Activated CD4-positive, alpha-beta T cell treated with anti-CD3 and anti-CD28 coated beads, Interleukin-2, amount 10 ng/mL, durations not matched to agents 24 days and 14 days (primary cell): ENCODE measurements at regions not wholly inside any gene's neighbourhood (a gene's known extent, or its start where the extent isn't known, plus 50 kb on each side); places are given as distances from the start of the nearest gene placed in this dataset.
"Not testable (repeated sequence)": the region's sequence is repeated elsewhere in the genome, so short reads cannot be mapped to it uniquely, and the experiment has no call there.

Source experiments
- DNase-seq: peaks from one replicate; pipeline ENCODE4 v3.0.0; 2022
- H3K27ac Mint-ChIP-seq: one replicate; pipeline ENCODE4 v1.8.0; 2022; ENCODE audit warnings: mild to moderate bottlenecking, mixed read lengths
- H3K27me3 Mint-ChIP-seq: one replicate; pipeline ENCODE4 v1.8.0; 2022; ENCODE audit warnings: mixed read lengths
- H3K36me3 Mint-ChIP-seq: one replicate; pipeline ENCODE4 v1.8.0; 2022; ENCODE audit warnings: low read depth, mild to moderate bottlenecking, mixed read lengths
- H3K4me1 Mint-ChIP-seq: one replicate; pipeline ENCODE4 v1.8.0; 2021; ENCODE audit warnings: mixed read lengths
- H3K4me3 Mint-ChIP-seq: one replicate; pipeline ENCODE4 v1.8.0; 2022; ENCODE audit warnings: mild to moderate bottlenecking, moderate library complexity, mixed read lengths
- H3K9me3 Mint-ChIP-seq: one replicate; pipeline ENCODE4 v1.8.0; 2021; ENCODE audit warnings: mixed read lengths
- intact Hi-C: fragments of 100-400 bp; cut with micrococcal nuclease; formaldehyde crosslinking; loops from one replicate; pipeline ENCODE4 v1.15.1; 2023

GRCh38 chr21:6075627-6076208 lies 4445.7 kb upstream of the TPTE start:
- H3K27ac Mint-ChIP-seq, H3K9me3 Mint-ChIP-seq, H3K27me3 Mint-ChIP-seq, intact Hi-C loops, DNase-seq, H3K4me1 Mint-ChIP-seq, H3K36me3 Mint-ChIP-seq, H3K4me3 Mint-ChIP-seq: not testable (repeated sequence)

- H3K4me1 Mint-ChIP-seq, H3K36me3 Mint-ChIP-seq, DNase-seq, H3K9me3 Mint-ChIP-seq, H3K27me3 Mint-ChIP-seq, H3K27ac Mint-ChIP-seq, H3K4me3 Mint-ChIP-seq, intact Hi-C loops: not testable (repeated sequence)
Observed at GRCh38 chr21:6077358-6077757, 4444.0 kb upstream of the TPTE start.

- DNase-seq, H3K27ac Mint-ChIP-seq, H3K4me3 Mint-ChIP-seq, H3K36me3 Mint-ChIP-seq, H3K4me1 Mint-ChIP-seq, H3K27me3 Mint-ChIP-seq, H3K9me3 Mint-ChIP-seq, intact Hi-C loops: not testable (repeated sequence)
Observed at GRCh38 chr21:6078902-6079301, 4442.5 kb upstream of the TPTE start.

GRCh38 chr21:6080941-6081655 lies 4440.3 kb upstream of the TPTE start:
- H3K36me3 Mint-ChIP-seq, H3K9me3 Mint-ChIP-seq, DNase-seq, intact Hi-C loops, H3K27me3 Mint-ChIP-seq, H3K4me1 Mint-ChIP-seq, H3K27ac Mint-ChIP-seq, H3K4me3 Mint-ChIP-seq: not testable (repeated sequence)

GRCh38 chr21:6082166-6082565 lies 4439.2 kb upstream of the TPTE start:
- H3K4me1 Mint-ChIP-seq, H3K4me3 Mint-ChIP-seq, DNase-seq, H3K27ac Mint-ChIP-seq, intact Hi-C loops, H3K9me3 Mint-ChIP-seq, H3K36me3 Mint-ChIP-seq, H3K27me3 Mint-ChIP-seq: not testable (repeated sequence)

- H3K27ac Mint-ChIP-seq, H3K9me3 Mint-ChIP-seq, DNase-seq, H3K4me1 Mint-ChIP-seq, intact Hi-C loops, H3K36me3 Mint-ChIP-seq, H3K4me3 Mint-ChIP-seq, H3K27me3 Mint-ChIP-seq: not testable (repeated sequence)
Observed at GRCh38 chr21:6083574-6084120, 4437.7 kb upstream of the TPTE start.

- H3K9me3 Mint-ChIP-seq, H3K27me3 Mint-ChIP-seq, DNase-seq, intact Hi-C loops, H3K27ac Mint-ChIP-seq, H3K36me3 Mint-ChIP-seq, H3K4me3 Mint-ChIP-seq, H3K4me1 Mint-ChIP-seq: not testable (repeated sequence)
Observed at GRCh38 chr21:6086038-6086437, 4435.3 kb upstream of the TPTE start.

- H3K27me3 Mint-ChIP-seq, intact Hi-C loops, DNase-seq, H3K27ac Mint-ChIP-seq, H3K9me3 Mint-ChIP-seq, H3K36me3 Mint-ChIP-seq, H3K4me3 Mint-ChIP-seq, H3K4me1 Mint-ChIP-seq: not testable (repeated sequence)
Observed at GRCh38 chr21:6087579-6088178, 4433.7 kb upstream of the TPTE start.

GRCh38 chr21:6090286-6090908 lies 4431.0 kb upstream of the TPTE start:
- H3K36me3 Mint-ChIP-seq, H3K9me3 Mint-ChIP-seq, DNase-seq, intact Hi-C loops, H3K4me1 Mint-ChIP-seq, H3K27me3 Mint-ChIP-seq, H3K27ac Mint-ChIP-seq, H3K4me3 Mint-ChIP-seq: not testable (repeated sequence)

- DNase-seq, H3K4me1 Mint-ChIP-seq, H3K4me3 Mint-ChIP-seq, H3K36me3 Mint-ChIP-seq, H3K27me3 Mint-ChIP-seq, H3K9me3 Mint-ChIP-seq, intact Hi-C loops, H3K27ac Mint-ChIP-seq: not testable (repeated sequence)
Observed at GRCh38 chr21:6091335-6092027, 4429.9 kb upstream of the TPTE start.

- H3K9me3 Mint-ChIP-seq, H3K4me1 Mint-ChIP-seq, H3K4me3 Mint-ChIP-seq, intact Hi-C loops, H3K27me3 Mint-ChIP-seq, H3K36me3 Mint-ChIP-seq, DNase-seq, H3K27ac Mint-ChIP-seq: not testable (repeated sequence)
Observed at GRCh38 chr21:6092401-6092800, 4429.0 kb upstream of the TPTE start.

GRCh38 chr21:6093419-6093818 lies 4428.0 kb upstream of the TPTE start:
- H3K27ac Mint-ChIP-seq, H3K36me3 Mint-ChIP-seq, H3K4me3 Mint-ChIP-seq, intact Hi-C loops, H3K9me3 Mint-ChIP-seq, H3K4me1 Mint-ChIP-seq, H3K27me3 Mint-ChIP-seq: not testable (repeated sequence)
- peak; percentile 56 for DNase-seq

GRCh38 chr21:6093870-6094269 lies 4427.5 kb upstream of the TPTE start:
- H3K4me1 Mint-ChIP-seq, intact Hi-C loops, H3K27me3 Mint-ChIP-seq, H3K27ac Mint-ChIP-seq, H3K36me3 Mint-ChIP-seq, H3K4me3 Mint-ChIP-seq, H3K9me3 Mint-ChIP-seq: not testable (repeated sequence)
- peak; percentile 9 for DNase-seq

GRCh38 chr21:6095304-6095703 lies 4426.1 kb upstream of the TPTE start:
- H3K4me1 Mint-ChIP-seq, DNase-seq, H3K9me3 Mint-ChIP-seq, H3K27me3 Mint-ChIP-seq, H3K4me3 Mint-ChIP-seq, H3K36me3 Mint-ChIP-seq, H3K27ac Mint-ChIP-seq, intact Hi-C loops: not testable (repeated sequence)
